Spleen (tissue), 7 donors: ENCODE measurements at regions not wholly inside any gene's neighbourhood (a gene's known extent, or its start where the extent isn't known, plus 50 kb on each side); places are given as distances from the start of the nearest gene placed in this dataset.

Source experiments
- POLR2A ChIP-seq, 3 donors: fragments of 450-650 bp; IDR thresholded peaks; one replicate each; pipeline ENCODE4 v1.5.1; 2017; ENCODE audit warnings: antibody characterized with exemption in 3 of 3, mild to moderate bottlenecking in 1 of 3
- POLR2AphosphoS5 ChIP-seq, 3 donors: sonication (generic); formaldehyde crosslinking; IDR thresholded peaks; one replicate each; pipeline ENCODE4 v1.5.1; 2017; ENCODE audit warnings: antibody characterized with exemption in 3 of 3
- TF ChIP-seq, protein P1 (sequence below), 11 experiments: fragments of 200-600 bp in 7 of 11; fragments of 450-650 bp in 4 of 11; sonication (generic) in 4 of 11; IDR thresholded peaks in 8 of 11; conservative IDR thresholded peaks in 3 of 11; 1 replicate in 7 of 11; 2 replicates in 4 of 11; pipeline versions ENCODE4 v1.4.0 to v1.8.0; 2016 to 2021; ENCODE audit warnings: antibody characterized with exemption in 11 of 11, inconsistent platforms in 4 of 11, mild to moderate bottlenecking in 1 of 11
- donor health status: DM: no; HTN: no; CAD: no; lungs with moderate emphysema.
- donor health status: DM: no; HTN: no; CAD: no.
- donor health status: DM: no; HTN: no; CAD: no.

DNA sequence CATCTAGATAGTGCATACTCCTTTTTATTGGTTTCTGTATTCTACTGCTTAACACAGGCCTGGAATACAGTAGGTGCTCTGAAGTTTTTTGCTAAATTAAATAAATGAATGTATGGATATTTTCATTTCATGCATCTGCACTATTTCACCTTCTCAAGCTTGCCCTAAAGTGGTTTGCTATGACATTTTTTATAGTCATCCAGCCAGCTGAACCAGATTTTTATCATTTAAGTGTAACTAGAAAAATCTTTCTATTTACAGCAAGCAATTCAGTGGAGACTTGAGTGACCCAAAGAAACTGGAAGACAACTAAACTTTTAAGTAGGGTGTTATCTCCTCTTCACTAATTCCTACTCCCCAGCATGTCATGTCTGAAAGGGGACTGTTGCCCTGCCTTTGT, 354.9 kb downstream of the OSR1 start:
- TF ChIP-seq, protein P1, sequence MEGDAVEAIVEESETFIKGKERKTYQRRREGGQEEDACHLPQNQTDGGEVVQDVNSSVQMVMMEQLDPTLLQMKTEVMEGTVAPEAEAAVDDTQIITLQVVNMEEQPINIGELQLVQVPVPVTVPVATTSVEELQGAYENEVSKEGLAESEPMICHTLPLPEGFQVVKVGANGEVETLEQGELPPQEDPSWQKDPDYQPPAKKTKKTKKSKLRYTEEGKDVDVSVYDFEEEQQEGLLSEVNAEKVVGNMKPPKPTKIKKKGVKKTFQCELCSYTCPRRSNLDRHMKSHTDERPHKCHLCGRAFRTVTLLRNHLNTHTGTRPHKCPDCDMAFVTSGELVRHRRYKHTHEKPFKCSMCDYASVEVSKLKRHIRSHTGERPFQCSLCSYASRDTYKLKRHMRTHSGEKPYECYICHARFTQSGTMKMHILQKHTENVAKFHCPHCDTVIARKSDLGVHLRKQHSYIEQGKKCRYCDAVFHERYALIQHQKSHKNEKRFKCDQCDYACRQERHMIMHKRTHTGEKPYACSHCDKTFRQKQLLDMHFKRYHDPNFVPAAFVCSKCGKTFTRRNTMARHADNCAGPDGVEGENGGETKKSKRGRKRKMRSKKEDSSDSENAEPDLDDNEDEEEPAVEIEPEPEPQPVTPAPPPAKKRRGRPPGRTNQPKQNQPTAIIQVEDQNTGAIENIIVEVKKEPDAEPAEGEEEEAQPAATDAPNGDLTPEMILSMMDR (IDR thresholded peaks at IDR 0.05 in 8 of 11, conservative IDR thresholded peaks at IDR 0.05 in 3 of 11) = no peak
- no peak for TF ChIP-seq POLR2A (IDR thresholded peaks at IDR 0.05)
- TF ChIP-seq POLR2AphosphoS5 (IDR thresholded peaks at IDR 0.05) = no peak
